ENCODE measurements at regions not wholly inside any gene's neighbourhood (a gene's known extent, or its start where the extent isn't known, plus 50 kb on each side); places are given as distances from the start of the nearest gene placed in this dataset.

GRCh38 chr14:62117010-62117750, 355.0 kb downstream of the SNAPC1 start:
- peak; percentile 32 for TF ChIP-seq CTCF (IDR thresholded peaks at IDR 0.05; ENCODE audit: low read depth, low read length)
- peak overlapping the region in 1 of 2 donors; percentile 26 for H3K4me3 ChIP-seq (replicated peaks in 1 of 2; ENCODE audit: low read depth in 2 of 2, low read length in 2 of 2)
- peak; percentile 33 to 56 for DNase-seq (ENCODE audit: low read depth in 2 of 2)

GRCh38 chr14:62117751-62118105, 355.5 kb downstream of the SNAPC1 start:
- no peak for TF ChIP-seq CTCF (IDR thresholded peaks at IDR 0.05; ENCODE audit: low read depth, low read length)
- H3K4me3 ChIP-seq (replicated peaks in 1 of 2; ENCODE audit: low read depth in 2 of 2, low read length in 2 of 2), result no peak overlapping the region
- DNase-seq (ENCODE audit: low read depth in 2 of 2), result no peak

- DNase-seq (ENCODE audit: low read depth in 2 of 2), result no peak
- H3K4me3 ChIP-seq (replicated peaks in 1 of 2; ENCODE audit: low read depth in 2 of 2, low read length in 2 of 2), result no peak overlapping the region
- no peak for TF ChIP-seq CTCF (IDR thresholded peaks at IDR 0.05; ENCODE audit: low read depth, low read length)
These were observed 356.2 kb downstream of the SNAPC1 start for GRCh38 chr14:62118461-62118860.

GRCh38 chr14:62118871-62119270, 356.7 kb downstream of the SNAPC1 start:
- no peak for DNase-seq (ENCODE audit: low read depth in 2 of 2)
- TF ChIP-seq CTCF (IDR thresholded peaks at IDR 0.05; ENCODE audit: low read depth, low read length), result no peak
- H3K4me3 ChIP-seq (replicated peaks in 1 of 2; ENCODE audit: low read depth in 2 of 2, low read length in 2 of 2), result no peak overlapping the region

- no peak for TF ChIP-seq CTCF (IDR thresholded peaks at IDR 0.05; ENCODE audit: low read depth, low read length)
- no peak for DNase-seq (ENCODE audit: low read depth in 2 of 2)
- no peak overlapping the region for H3K4me3 ChIP-seq (replicated peaks in 1 of 2; ENCODE audit: low read depth in 2 of 2, low read length in 2 of 2)
These were observed 361.7 kb downstream of the SNAPC1 start for GRCh38 chr14:62123961-62124360.

- no peak overlapping the region for H3K4me3 ChIP-seq (replicated peaks in 1 of 2; ENCODE audit: low read depth in 2 of 2, low read length in 2 of 2)
- TF ChIP-seq CTCF (IDR thresholded peaks at IDR 0.05; ENCODE audit: low read depth, low read length), result no peak
- DNase-seq (ENCODE audit: low read depth in 2 of 2), result no peak
These were observed 363.6 kb downstream of the SNAPC1 start for GRCh38 chr14:62125793-62126192.

Data from cardiac fibroblast (primary cell).